DMS 273 (cell line): ENCODE measurements at regions not wholly inside any gene's neighbourhood (a gene's known extent, or its start where the extent isn't known, plus 50 kb on each side); places are given as distances from the start of the nearest gene placed in this dataset.

Source experiments
- DNase-seq: peaks from one replicate; lab custom pipeline; 2025; ENCODE audit not compliant: unreplicated experiment; lab: John Stamatoyannopoulos, UW

DNA sequence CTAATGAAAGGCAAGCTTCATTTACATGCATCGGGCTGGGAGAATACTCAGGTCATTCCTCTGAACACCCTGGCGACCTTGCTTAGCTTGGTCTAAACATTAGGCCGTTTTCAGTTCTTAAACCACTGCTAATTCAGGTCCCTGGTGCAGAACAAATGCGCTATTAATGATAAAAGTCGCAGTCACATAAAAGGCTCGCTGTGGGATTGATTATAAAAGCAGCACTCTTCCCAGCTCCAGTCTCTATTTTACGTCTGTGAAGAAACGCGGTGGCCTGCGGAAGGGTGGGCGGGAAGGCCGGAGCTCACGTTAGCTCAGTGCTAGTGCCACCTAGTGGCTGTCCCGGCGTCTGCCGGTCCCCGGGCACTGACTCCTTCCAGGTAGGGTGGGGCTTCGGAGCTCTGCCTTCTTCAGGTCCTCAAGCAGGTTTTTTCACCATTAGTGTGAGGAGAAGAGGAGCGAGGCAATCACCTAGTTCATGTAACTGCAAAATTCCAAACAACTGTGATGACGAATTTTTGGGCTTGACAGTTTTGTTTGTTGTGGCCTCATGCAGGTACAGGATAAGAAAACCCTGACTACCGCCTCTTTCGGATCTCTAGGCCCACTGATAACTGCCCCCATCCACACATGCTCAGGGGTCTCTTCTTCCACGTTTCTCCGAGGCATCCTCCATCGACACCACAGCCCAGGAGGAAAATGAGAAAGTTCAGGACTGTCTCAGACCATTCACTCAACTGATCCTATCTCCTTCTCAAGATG is 66.5 kb upstream of the CLMP start:
- DNase-seq = peak; percentile 90

DNA sequence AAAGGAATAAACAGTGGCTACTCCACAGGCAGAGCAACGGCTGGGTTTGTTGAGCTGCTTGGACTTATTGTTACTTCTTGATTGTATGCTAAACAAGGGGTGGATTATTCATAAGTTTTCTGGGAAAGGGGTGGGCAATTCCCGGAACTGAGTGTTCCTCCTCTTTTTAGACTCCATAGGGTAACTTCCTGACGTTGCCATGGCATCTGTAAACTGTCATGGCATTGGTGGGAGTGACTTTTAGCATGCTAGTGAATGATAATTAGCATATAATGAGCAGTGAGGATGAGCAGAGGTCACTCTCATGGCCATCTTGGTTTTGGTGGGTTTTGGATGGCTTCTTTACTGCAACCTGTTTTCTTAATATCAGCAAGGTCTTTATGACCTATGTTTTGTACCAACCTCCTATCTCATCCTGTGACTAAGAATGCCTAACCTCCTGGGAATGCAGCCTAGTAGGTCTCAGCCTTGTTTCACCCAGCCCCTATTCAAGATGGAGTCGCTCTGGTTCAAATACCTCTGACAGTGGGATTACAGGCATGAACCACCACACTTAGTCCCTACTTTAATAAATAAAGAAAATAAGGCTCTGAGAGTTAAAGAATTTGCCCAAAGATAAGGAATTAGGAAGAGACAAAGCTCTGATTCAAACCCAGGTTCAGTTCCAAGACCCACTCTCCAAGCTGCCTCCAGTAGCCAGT is 65.6 kb upstream of the CLMP start:
- no peak for DNase-seq

DNA sequence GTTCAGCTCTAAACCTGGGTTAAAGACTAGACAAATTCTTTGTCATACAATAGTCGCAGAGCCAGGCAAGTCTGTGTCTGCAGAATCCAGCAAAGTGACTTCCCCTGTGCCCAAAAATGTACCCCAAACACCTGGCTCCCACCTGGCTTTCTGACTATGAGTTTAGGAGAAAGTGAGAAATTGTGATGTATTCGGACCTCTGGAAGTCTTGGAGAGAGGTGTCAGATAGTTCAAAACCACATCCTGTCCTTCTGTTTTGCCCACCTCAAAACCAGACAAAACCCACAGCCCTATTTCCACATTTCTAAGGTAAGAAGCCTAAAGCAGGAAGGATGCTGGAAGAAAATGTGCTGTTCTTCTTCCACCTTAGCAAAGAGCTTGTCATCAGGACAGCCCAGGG is 63.8 kb upstream of the CLMP start:
- DNase-seq = no peak

DNA sequence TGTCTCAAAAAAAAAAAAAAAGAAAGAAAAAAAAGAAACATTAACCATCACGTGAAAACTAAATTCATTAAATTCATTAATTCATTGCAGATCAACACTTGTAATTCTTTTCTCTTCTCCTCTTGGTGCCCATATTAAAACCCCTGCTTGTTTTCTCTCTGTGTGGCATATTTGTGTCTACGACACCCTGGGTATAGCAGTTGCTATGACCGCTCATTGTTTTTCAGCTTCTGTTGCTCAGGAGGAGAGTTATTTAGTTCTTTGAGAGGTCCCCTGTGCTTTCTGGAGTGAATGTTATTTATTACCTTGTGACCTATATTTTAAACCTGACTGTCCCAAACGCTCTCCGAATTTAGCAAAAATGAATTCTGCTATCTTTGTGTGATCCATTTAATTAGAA is 62.3 kb upstream of the CLMP start:
- DNase-seq = no peak

DNA sequence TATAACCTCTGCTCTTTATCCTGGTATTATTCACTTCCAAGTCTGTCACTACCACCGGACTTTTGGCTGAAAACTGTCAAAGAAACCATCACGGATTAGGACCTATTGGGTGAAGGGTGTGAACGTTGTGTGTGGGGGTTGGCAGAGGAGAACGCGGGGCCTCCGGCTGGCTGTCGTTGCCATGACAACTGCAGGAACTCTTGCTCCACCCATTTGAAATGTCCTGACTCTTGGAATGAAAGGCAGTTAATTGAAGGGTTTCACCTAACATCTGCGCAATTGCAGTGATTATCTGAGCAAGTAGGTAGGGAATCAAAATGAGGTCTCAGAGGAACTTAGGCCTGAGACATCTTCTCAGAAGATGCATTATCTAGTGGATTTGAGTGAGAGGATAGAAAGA is 60.9 kb upstream of the CLMP start:
- DNase-seq = peak; percentile 66

DNA sequence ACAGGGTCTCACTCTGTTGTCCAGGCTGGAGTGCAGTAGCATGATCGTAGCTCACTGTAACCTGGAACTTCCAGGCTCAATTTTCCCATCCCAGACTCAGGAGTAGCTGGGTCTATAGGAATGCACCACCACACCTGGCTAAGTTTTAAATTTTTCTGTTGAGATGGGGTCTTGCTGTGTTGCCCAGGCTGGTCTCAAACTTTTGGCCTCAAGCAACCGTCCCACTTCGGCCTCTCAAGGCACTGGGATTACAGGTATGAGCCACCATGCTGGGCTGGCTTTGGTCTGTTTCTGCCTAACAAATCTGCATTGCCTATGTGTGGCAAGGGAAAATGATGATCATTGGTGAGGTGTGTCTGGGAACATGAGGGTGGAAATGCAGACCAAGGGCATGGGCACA is 59.3 kb upstream of the CLMP start:
- no peak for DNase-seq

DNA sequence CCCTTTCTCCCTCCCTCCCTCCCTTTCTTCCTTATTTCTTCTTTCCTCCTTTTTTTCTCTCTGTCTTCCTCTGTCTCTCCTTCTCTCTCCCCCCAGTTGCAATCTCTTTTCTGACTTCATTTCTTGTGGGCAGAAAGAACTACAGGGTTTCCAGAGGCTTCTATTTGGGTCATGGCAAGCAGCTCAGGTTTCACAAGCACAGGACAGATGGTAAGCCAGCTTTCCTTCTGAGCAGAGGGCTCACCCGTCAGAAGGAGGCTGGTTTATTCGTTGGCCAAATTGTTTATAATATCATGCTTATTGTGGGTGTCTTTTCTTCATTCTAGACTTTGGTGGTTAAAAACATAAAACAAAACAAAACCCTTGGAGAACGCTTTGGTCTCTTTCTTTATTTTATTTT is 58.9 kb upstream of the CLMP start:
- peak; percentile 70 for DNase-seq

DNA sequence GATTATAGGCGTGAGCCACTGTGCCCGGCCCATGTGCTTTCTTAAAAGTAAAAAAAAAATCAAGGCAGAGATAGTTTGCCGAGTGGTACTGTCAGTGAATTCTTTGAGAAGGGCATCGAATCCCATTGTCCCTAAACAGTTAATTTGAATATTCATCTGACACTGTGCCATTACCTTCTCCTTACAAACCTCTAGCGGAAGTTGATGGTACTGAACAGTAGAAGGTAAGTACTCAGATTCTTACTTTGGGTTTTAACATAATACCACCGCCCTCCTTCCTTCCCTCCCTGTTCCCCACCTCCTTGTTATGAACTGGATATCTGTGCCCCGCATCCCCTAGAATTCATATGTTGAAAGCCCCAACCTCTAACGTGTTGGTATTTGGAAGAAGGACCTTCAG is 58.2 kb upstream of the CLMP start:
- DNase-seq = no peak

DNA sequence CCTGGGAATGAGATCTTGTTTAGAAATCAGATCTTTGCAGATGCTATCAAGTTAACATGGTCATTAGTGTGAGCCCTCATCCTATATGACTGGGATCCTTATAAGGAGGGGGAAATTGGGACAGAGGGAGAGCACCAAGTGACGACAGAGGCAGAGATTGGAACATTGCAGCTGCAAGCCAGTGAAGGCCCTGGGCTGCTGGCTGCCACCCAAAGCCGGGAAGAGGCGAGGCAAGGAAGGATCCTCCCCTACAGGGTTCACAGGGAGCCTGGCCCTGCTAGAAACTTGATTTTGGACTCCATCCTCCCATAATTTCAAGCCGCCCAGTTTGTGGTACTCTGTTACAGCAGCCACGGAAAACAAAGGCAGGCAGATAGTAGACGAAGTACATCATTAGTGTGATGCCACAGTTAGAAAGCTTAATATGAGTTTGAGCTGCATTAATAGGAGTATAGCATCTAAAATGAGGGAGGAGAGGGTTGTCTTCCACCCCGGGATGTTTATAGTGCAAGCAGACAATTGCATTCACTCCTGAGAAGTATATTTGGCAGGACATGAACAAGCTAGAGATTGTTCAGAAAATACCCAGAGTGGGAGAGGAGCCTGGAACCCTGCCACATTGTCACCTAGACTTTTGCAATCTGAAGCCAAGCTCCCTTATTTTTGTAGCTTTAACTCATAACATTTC is 56.8 kb upstream of the CLMP start:
- peak; percentile 74 for DNase-seq

DNA sequence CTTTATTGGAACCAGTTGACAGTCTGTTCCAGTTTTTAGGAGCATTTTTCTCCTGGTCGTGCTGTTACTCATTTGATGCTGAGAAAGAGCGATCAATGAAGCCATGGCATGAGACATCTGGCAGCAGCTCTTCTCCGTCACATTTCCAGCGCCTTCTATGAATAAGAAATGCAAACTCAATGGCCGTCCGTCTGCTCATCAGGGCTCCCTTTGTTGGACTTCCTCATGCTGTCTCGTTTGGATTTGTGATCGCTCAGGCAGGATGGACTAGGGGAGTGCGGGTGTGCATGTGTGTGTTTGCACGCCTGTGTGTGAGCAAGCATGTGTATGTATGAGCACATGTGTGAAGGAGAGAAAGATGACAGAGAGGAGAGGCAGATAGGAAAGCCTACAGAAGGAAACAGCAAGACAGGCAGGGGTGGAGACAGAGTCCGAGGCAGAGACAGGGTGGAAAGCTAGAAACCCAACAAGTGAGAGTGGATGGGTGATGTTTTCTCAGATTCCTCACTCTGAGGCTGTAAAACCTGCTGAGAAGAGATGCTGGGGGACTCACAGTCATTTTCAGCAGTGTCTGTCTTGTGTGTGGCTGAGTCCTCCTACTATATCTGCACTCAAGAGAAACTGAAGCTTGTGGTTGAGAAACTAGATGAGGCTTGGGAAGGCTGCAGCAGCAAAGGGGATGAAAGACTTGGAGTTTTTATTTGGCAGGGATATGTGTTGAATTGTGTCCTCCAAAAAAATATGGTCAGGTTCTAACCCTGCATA is 56.0 kb upstream of the CLMP start:
- DNase-seq = peak; percentile 34

DNA sequence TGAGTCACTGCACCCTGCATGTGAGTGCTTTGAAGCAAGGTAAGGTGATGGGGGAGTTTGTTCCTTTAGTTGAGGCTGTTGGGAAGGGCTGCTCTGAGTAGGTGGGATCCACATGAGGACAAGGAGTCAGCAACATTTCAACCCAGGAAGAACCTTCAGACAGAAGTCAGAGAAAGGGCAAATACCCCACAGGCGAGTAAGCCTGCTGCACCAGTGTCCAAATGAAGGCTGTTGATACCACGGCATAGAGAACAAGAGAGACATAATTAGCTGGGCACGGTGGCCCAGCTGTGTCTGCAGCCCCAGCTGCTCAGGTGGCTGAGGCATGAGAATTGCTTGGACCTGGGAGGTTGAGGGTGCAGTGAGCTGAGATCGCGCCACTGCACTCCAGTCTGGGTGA is 54.3 kb upstream of the CLMP start:
- DNase-seq = peak; percentile 9

DNA sequence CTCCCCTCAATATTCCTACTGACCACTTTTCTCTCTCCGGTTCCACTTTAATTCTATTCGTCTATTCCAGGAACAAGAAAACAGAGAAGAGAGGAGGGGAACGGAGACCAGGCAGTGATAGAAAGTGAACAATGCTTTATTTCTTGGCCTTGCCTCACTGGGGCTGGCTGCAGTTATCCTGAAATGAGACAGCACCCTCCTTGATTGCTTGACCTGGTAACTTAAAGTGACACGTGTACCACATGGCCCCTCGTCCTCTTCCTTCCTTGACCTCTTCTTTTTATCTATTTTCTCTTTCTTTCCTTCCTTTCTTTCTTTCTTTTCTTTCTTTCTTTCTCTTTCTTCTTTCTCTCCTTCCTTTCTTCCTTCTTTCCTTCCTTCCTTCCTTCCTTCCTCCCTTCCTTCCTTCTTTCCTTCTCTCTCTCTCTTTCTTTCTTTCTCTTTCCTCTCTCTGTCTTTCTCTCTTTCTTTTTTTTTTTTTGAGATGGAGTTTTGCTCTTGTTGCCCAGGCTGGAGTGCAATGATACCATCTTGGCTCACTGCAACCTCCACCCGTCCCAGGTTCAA is 52.8 kb upstream of the CLMP start:
- no peak for DNase-seq

DNA sequence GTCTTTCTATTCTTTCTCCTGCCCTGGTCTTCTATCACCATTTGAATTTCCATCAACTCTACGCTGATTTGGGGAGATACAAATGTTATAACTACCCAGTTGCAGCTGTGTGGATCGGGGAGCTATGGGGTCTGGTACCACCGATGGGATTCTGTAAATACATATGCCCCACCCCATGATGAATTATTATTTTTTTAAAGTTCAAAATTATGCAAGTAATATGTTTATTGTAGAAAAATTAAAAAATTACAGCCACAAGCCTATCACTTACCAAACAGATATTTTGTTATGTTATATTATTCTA is 52.4 kb upstream of the CLMP start:
- no peak for DNase-seq

DNA sequence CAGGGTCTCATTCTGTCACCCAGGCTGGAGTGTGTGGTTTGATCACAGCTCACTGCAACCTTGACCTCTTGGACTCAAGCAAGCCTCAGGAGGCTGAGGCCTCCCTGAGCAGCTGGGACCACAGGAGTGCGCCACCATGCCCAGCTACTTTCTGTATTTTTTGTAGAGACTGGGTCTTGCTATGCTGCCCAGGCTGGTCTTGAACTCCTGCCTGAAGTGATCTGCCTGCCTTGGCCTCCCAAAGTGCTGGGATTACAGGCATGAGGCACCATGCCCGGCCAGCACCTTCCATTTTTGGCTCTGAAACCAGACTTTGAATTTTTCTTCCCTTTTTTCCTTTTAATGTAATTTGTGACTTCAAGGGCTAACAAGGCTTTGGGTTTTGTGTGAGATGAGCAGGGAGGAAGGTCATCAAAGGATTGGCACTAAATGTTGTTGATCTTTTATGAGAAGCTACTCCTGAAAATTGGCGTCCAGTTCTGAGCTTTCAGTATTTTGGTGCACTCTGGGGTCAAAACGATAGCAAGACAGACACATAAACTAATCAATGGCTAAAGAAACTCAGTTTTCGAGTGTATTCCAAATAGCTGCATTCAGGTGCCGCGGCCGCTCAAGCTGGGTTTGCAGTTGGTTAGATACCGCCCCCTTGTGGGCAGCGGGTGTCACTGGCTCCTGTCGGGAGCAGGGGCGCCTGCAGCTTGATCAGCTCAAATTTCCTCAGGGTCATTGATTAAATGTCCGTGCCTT is 51.9 kb upstream of the CLMP start:
- peak; percentile 86 for DNase-seq

DNA sequence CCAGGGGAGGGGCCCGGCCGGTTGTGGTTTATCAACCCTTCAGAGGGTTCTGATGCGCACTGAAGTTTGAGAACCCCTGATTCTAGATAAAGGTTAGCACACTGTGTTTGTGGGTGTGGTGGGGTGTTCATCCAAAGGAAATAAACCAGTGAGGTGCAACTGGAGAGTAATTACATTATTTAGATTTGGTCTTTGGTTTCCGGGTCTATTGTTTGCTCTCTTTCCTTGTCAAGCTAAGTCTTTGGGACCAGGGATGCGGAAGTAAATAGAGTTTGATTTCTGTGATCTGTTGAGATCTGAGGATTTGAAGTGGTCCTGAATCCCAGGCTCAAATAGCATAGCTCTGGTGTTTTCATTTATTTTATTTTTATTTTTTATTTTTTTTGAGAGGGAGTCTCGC is 50.5 kb upstream of the CLMP start:
- DNase-seq = no peak
